GM19452 (cell line): ENCODE measurements at regions not wholly inside any gene's neighbourhood (a gene's known extent, or its start where the extent isn't known, plus 50 kb on each side); places are given as distances from the start of the nearest gene placed in this dataset.

Experiments used
- ATAC-seq: cut with Tn5 transposase; IDR thresholded peaks from one replicate; pipeline ENCODE4 v1.9.1; 2021; ENCODE audit not compliant: unreplicated experiment

- peak; percentile 96 for ATAC-seq
These were observed 51.1 kb upstream of the EED start for GRCh38 chr11:86193297-86194095.

GRCh38 chr11:86192519-86193257 lies 51.9 kb upstream of the EED start:
- peak; percentile 23 for ATAC-seq

- no peak for ATAC-seq
These were observed 52.7 kb upstream of the EED start for GRCh38 chr11:86191874-86192273.

- ATAC-seq, result no peak
These were observed 57.5 kb upstream of the EED start for GRCh38 chr11:86187027-86187426.

GRCh38 chr11:86186386-86186785 lies 58.2 kb upstream of the EED start:
- ATAC-seq, result no peak

- ATAC-seq, result no peak
These were observed 59.2 kb upstream of the EED start for GRCh38 chr11:86185381-86185750.

GRCh38 chr11:86184728-86185380 lies 59.7 kb upstream of the EED start:
- no peak for ATAC-seq

GRCh38 chr11:86183694-86184093 lies 60.9 kb upstream of the EED start:
- ATAC-seq, result no peak

- peak; percentile 78 for ATAC-seq
These were observed 61.5 kb upstream of the EED start for GRCh38 chr11:86182976-86183584.

- ATAC-seq, result no peak
These were observed 63.2 kb upstream of the EED start for GRCh38 chr11:86181379-86181778.

GRCh38 chr11:86180851-86181250 lies 63.7 kb upstream of the EED start:
- ATAC-seq, result no peak

GRCh38 chr11:86180423-86180822 lies 64.1 kb upstream of the EED start:
- no peak for ATAC-seq

GRCh38 chr11:86179646-86180064 lies 64.9 kb upstream of the EED start:
- no peak for ATAC-seq

- no peak for ATAC-seq
These were observed 67.3 kb upstream of the EED start for GRCh38 chr11:86177302-86177701.

GRCh38 chr11:86176165-86176884 lies 68.2 kb upstream of the EED start:
- peak; percentile 70 for ATAC-seq

GRCh38 chr11:86175626-86176025 lies 68.9 kb upstream of the EED start:
- no peak for ATAC-seq

GRCh38 chr11:86175191-86175590 lies 69.4 kb upstream of the EED start:
- ATAC-seq, result no peak

- ATAC-seq, result no peak
These were observed 70.2 kb upstream of the EED start for GRCh38 chr11:86174101-86175046.

GRCh38 chr11:86172894-86173293 lies 71.7 kb upstream of the EED start:
- no peak for ATAC-seq

GRCh38 chr11:86171627-86172026 lies 72.9 kb upstream of the EED start:
- no peak for ATAC-seq
